Liver (tissue), 8 donors: ENCODE measurements at regions not wholly inside any gene's neighbourhood (a gene's known extent, or its start where the extent isn't known, plus 50 kb on each side); places are given as distances from the start of the nearest gene placed in this dataset.

Experiments used
- DNase-seq: peaks from one replicate; pipeline ENCODE4 v3.0.0-alpha.2; 2017; ENCODE audit warnings: low spot score
- H3K27ac ChIP-seq, 2 donors: one replicate each; pipeline ENCODE4 v1.7.0; 2013; ENCODE audit warnings: inconsistent platforms in 2 of 2, low read length in 2 of 2, control low read depth in 1 of 2, low read depth in 1 of 2, mild to moderate bottlenecking in 1 of 2
- H3K27me3 ChIP-seq, 4 donors: one replicate each; pipeline versions ENCODE4 v1.6.1 to v1.7.0; 2013; ENCODE audit warnings: low read length in 3 of 4, inconsistent platforms in 1 of 4, mild to moderate bottlenecking in 1 of 4, moderate library complexity in 1 of 4; ENCODE audit not compliant: control insufficient read depth in 4 of 4, insufficient read depth in 4 of 4
- H3K36me3 ChIP-seq, 4 donors: one replicate each; pipeline versions ENCODE4 v1.6.1 to v1.7.0; 2013; ENCODE audit warnings: low read length in 3 of 4, mild to moderate bottlenecking in 3 of 4, low read depth in 1 of 4, moderate library complexity in 1 of 4; ENCODE audit not compliant: control insufficient read depth in 4 of 4, insufficient read depth in 3 of 4
- H3K4me1 ChIP-seq, 4 donors: one replicate each; pipeline versions ENCODE4 v1.6.1 to v1.7.0; 2013; ENCODE audit warnings: low read length in 3 of 4, mild to moderate bottlenecking in 3 of 4, moderate library complexity in 1 of 4; ENCODE audit not compliant: control insufficient read depth in 4 of 4, insufficient read depth in 4 of 4
- H3K4me3 ChIP-seq, 3 donors: one replicate each; pipeline versions ENCODE4 v1.6.1 to v1.7.0; 2013; ENCODE audit warnings: low read length in 3 of 3, control low read depth in 1 of 3, low read depth in 1 of 3, mild to moderate bottlenecking in 1 of 3
- H3K9ac ChIP-seq, 2 donors: one replicate each; pipeline ENCODE4 v1.7.0; 2013; ENCODE audit warnings: low read length in 2 of 2, mild to moderate bottlenecking in 2 of 2, moderate library complexity in 2 of 2, control low read depth in 1 of 2, low read depth in 1 of 2
- H3K9me3 ChIP-seq, 4 donors: one replicate each; pipeline versions ENCODE4 v1.6.1 to v1.7.0; 2013; ENCODE audit warnings: low read length in 3 of 4; ENCODE audit not compliant: control insufficient read depth in 4 of 4
- ATF3 ChIP-seq: IDR thresholded peaks from 2 replicates; pipeline ENCODE4 v1.6.1; 2016; ENCODE audit warnings: antibody characterized with exemption
- CTCF ChIP-seq: fragments of 150-350 bp; IDR thresholded peaks from 2 replicates; pipeline ENCODE4 v1.5.1; 2017; ENCODE audit warnings: improper control_type of control experiment, low read depth, low read length; ENCODE audit not compliant: missing input control
- EGR1 ChIP-seq, 2 donors: IDR thresholded peaks; 2 replicates each; pipeline ENCODE4 v1.6.1; 2016 to 2018; ENCODE audit warnings: antibody characterized with exemption in 2 of 2, low read depth in 2 of 2
- FOXA1 ChIP-seq: IDR thresholded peaks from 2 replicates; pipeline ENCODE4 v1.6.1; 2016; ENCODE audit warnings: antibody characterized with exemption
- FOXA2 ChIP-seq: IDR thresholded peaks from 2 replicates; pipeline ENCODE4 v1.6.1; 2016; ENCODE audit warnings: antibody characterized with exemption
- GABPA ChIP-seq, 2 donors: IDR thresholded peaks in 1 of 2; conservative IDR thresholded peaks in 1 of 2; 2 replicates each; pipeline ENCODE4 v1.6.1; 2016; ENCODE audit warnings: antibody characterized with exemption in 2 of 2, mild to moderate bottlenecking in 1 of 2, moderate library complexity in 1 of 2
- HNF4A ChIP-seq, 2 donors: conservative IDR thresholded peaks; 2 replicates each; pipeline ENCODE4 v1.6.1; 2016; ENCODE audit warnings: antibody characterized with exemption in 2 of 2, mild to moderate bottlenecking in 2 of 2
- JUND ChIP-seq, 2 donors: IDR thresholded peaks; 2 replicates each; pipeline ENCODE4 v1.6.1; 2016; ENCODE audit warnings: antibody characterized with exemption in 2 of 2
- MAX ChIP-seq: IDR thresholded peaks from 2 replicates; pipeline ENCODE4 v1.6.1; 2016; ENCODE audit warnings: antibody characterized with exemption
- NR2F2 ChIP-seq: IDR thresholded peaks from 2 replicates; pipeline ENCODE4 v1.6.1; 2016; ENCODE audit warnings: antibody characterized with exemption
- RAD21 ChIP-seq, 2 donors: IDR thresholded peaks; 2 replicates each; pipeline ENCODE4 v1.6.1; 2016; ENCODE audit warnings: antibody characterized with exemption in 2 of 2, mild to moderate bottlenecking in 2 of 2
- REST ChIP-seq: IDR thresholded peaks from 2 replicates; pipeline ENCODE4 v1.6.1; 2016; ENCODE audit warnings: antibody characterized with exemption, mild to moderate bottlenecking
- RXRA ChIP-seq, 2 donors: IDR thresholded peaks; 2 replicates each; pipeline ENCODE4 v1.6.1; 2017 to 2018; ENCODE audit warnings: antibody characterized with exemption in 2 of 2, mild to moderate bottlenecking in 1 of 2
- SP1 ChIP-seq: IDR thresholded peaks from 2 replicates; pipeline ENCODE4 v1.6.1; 2018; ENCODE audit warnings: antibody characterized with exemption, mild to moderate bottlenecking
- TAF1 ChIP-seq: conservative IDR thresholded peaks from 2 replicates; pipeline ENCODE4 v1.6.1; 2016; ENCODE audit warnings: antibody characterized with exemption, mild to moderate bottlenecking
- YY1 ChIP-seq: IDR thresholded peaks from 2 replicates; pipeline ENCODE4 v1.6.1; 2016; ENCODE audit warnings: antibody characterized with exemption, mild to moderate bottlenecking
- ZBTB33 ChIP-seq: IDR thresholded peaks from 2 replicates; pipeline ENCODE4 v1.6.1; 2016; ENCODE audit warnings: antibody characterized with exemption
- WGBS: extraction: QIAGEN DNeasy Blood & Tissue Kit; methylation state at CpG from one replicate; pipeline ENCODE4 v1.1.7; 2013; 5-methylcytosine and 5-hydroxymethylcytosine counted together
- donor health status: healthy.
- donor health status: healthy.
- donor health status: healthy.
- donor health status: healthy.
- donor health status: healthy.

GRCh38 chr13:73372666-73373627 lies 314.1 kb downstream of the KLF5 start (continued):
- TF ChIP-seq RAD21 (IDR thresholded peaks at IDR 0.05) (no peak), ATF3 (no peak)

GRCh38 chr13:73370066-73370465 lies 311.3 kb downstream of the KLF5 start:
- no peak for TF ChIP-seq RAD21 (IDR thresholded peaks at IDR 0.05)
- TF ChIP-seq JUND (IDR thresholded peaks at IDR 0.05) = no peak
- TF ChIP-seq CTCF = no peak
- TF ChIP-seq REST = no peak
- no peak for TF ChIP-seq FOXA2
- no peak for TF ChIP-seq MAX
- no peak for TF ChIP-seq RXRA (IDR thresholded peaks at IDR 0.05)
- no peak for TF ChIP-seq HNF4A (conservative IDR thresholded peaks at IDR 0.05)
- TF ChIP-seq EGR1 (IDR thresholded peaks at IDR 0.05; ENCODE audit: low read depth in 2 of 2) = no peak
- TF ChIP-seq ZBTB33 = no peak
- no peak for TF ChIP-seq TAF1
- TF ChIP-seq YY1 = no peak
- TF ChIP-seq NR2F2 = no peak
- no peak for TF ChIP-seq GABPA (IDR thresholded peaks at IDR 0.05 in 1 of 2, conservative IDR thresholded peaks at IDR 0.05 in 1 of 2)
- no peak for TF ChIP-seq FOXA1
- TF ChIP-seq ATF3 = no peak
- no peak for TF ChIP-seq SP1
- Histone ChIP-seq H3K9me3 (no peaks in the 10 kb centered on the region), H3K27ac (no peak overlapping the region), H3K9ac (no peak overlapping the region), H3K27me3 (no peaks in the 10 kb centered on the region), H3K4me3 (no peak overlapping the region), H3K4me1 (no peaks in the 10 kb centered on the region), H3K36me3 (peaks cover 0 to 1% (median 0%) of the 10 kb centered on the region in 4 donors)
- no peak for DNase-seq
- WGBS = 91% methylated on average over 3 of the region's 3 CpGs
